Umbilical cord (tissue), 1 donor: ENCODE measurements at regions not wholly inside any gene's neighbourhood (a gene's known extent, or its start where the extent isn't known, plus 50 kb on each side); places are given as distances from the start of the nearest gene placed in this dataset.

ENCODE experiments used
- DNase-seq: peaks from one replicate; pipeline ENCODE4 v3.0.0-alpha.2; 2015; ENCODE audit warnings: low spot score

DNA sequence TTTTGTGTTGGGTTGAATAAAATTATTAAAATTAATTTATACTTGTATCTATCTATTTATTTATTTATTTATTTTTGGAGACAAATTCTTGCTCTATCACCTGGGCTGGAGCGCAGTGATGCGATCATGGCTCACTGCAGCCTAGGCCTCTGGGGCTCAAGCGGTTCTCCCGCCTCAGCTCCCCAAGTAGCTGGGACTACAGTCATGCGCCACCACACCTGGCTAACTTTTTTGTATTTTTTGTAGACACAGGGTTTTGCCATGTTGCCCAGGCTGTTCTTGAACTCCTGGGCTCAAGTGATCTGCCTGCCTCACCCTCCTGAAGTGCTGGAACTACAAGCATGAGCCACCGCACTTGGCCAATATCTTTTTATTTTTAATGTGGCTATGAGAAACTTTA, 134.7 kb upstream of the SPDL1 start:
- no peak for DNase-seq

DNA sequence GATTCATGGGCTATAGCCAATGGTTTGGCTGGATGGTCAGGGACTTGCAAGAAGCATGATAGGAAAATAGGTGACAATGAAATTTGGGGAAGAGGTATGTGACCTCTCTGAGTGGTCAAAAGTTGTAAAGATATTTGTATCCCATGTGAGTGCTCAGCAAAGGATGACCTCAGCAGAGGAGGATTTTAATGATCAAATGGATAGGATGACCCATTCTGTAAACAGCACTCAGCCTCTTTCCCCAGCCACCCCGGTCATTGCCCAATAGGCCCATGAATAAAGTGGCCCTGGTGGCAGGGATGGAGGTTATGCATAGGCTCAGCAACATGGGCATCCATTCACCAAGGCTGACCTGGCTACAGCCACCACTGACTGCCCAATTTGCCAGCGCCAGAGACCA, 138.4 kb upstream of the SPDL1 start:
- DNase-seq, result no peak

DNA sequence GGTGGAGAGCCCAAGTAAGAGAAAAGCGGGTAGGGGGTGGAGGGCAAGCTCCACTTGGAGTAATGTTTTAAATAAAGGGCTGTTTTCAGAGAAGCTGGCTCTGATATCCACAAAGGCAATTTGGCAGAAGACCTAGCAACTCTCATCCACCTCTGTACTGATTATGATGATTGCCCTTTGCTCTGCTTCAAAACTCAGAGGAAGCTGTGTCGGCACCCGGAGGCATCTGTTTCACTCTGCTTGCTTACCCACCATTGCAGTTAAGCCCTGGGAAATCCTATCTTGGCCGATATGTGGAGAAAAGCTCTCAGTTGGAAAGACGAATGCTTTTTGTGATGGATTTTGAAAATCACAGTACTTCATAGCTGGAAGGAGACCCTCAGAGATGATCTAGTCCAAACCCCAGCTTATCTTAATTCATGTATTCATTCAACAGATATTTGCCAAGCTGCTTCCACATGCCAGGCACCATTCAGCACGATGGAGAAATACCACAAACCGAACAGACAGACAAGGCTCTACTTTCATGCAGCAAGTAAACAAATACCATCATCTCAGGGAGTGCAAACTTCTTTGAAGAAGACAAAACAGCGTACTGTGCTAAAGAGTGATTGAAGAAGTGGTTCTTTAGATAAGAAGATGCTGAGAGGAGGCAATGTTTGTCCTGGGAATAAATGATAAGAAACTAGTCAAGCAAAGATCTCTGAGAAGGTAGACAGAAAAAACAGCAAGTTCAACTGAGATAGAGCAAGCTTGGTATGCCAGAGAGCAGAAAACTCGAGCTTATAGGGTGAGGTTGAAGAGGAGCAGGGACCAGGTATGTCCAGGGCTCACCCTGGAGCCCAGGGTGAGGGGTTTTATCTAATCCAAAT, 140.4 kb upstream of the SPDL1 start:
- DNase-seq, result peak; percentile 98

DNA sequence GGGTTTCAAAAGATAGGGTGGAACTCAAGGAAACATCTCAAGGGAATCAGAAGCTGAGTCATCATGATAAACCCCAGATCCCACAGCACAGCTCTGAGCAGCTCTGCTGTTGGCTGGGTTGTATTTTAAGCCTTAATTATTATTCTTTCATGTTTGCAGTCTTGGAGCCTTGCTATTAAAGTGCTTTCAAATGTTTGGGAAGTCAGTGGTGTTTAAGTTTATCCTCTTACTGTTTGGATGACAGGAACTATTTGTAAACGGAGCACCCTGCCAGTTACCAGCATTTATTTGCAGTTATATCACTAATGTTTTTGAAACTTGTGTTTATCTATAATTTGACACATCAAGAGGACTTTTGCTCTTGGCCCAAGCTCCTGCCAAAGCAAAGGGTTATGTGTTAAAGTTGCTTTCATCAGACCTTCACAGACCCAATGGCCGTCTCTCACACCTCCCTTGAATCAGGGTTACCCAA, 141.1 kb upstream of the SPDL1 start:
- peak; percentile 97 for DNase-seq

DNA sequence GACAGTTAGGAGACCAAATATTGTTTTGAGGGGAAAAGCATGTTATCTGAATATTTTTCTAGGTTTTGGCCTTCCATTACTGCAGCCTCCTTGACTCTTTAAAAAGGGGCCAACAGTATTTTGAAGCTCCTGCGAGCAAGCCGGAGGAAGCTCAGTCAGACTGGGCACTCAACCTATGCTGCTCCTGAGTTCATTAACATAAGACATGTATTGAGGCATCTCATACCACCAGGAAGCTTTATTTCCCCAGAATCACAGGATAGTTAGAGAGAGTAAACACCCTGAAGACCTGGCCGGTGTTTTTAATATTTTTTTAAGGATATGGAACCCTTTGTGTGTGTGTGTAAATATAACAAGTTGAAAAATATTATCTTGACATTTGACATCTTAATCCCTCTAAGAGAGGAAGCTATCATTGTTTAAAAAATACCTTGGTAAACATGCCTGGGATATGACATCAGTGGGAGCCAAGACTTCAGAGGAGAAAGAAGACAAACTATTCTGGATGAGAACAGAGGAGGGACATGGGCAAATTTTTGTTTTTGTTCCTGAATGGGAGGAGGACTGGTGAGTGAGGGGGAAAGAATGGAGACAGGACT, 139.3 kb upstream of the SLIT3 start:
- no peak for DNase-seq

DNA sequence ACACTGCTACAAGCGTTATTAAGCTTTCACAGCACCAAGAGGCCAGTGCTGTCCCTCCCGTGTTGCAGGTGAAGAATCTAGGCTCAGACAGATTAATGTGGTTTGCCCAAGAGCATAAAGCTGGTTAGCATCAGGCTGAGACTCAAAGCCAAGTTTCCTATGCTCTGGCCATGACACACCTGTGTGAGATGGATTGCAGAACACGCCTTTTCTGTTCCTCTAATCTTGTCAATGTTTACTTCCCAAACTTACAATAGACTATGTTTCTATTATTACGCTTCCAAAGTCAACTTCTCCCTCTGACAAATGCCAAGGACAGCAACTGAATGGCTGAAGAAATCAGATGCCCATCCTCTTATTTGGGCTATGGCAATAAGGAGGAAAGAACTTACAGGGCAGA, 138.4 kb upstream of the SLIT3 start:
- no peak for DNase-seq

DNA sequence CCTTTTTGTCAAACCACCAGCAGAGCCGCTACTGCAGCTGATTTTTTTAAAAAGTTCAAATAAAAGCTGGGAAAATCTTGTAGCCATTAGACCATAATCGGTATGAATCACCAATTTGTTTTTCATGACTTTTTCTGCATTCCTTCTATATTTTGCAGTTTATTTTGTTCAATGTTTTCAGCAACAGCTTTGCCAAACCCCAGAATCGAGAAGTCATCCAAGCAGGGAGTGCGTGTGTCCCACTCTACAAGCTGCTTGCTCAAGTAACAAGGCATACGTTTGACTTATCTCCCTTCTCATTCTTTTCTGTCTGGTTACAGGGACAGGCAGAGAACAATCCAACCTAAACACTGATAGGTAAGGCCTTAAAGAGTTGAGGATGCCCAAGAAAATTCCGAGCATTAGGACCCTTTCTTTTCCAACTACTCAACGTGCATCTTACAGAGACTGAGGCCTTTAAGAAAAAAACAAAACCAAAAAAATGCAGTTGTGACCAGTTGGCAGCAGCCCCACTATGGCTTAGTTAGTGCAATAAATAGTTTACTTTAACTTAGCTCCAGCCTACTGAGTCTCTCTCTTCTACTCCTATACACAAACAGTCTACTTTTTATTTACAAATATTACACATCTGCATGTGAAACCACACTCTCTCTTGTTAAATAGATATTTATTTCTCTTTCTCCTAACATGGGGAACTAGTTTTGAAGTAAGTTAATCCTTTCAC, 134.7 kb upstream of the SLIT3 start:
- peak; percentile 80 for DNase-seq

DNA sequence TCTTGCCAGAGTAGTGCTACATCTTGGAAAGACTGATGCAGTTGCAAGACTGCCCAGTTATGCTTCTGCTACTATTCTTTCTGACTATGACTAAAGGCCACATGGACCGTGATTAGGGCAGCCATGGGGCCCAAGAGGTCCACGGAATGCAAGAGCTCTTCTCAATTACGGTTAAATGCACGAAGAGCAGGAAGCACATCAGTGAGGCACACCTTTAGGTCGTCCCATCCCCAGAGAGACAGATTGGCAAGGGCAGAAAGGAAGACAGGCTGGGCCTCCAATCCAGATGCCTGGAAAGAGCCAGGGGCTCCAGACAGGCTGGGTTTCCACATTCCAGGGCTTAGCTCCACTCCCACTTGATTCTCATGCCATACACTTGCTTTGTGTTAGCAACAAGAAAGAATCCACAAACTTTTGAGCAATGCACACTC, 132.3 kb upstream of the SLIT3 start:
- DNase-seq, result peak; percentile 72

DNA sequence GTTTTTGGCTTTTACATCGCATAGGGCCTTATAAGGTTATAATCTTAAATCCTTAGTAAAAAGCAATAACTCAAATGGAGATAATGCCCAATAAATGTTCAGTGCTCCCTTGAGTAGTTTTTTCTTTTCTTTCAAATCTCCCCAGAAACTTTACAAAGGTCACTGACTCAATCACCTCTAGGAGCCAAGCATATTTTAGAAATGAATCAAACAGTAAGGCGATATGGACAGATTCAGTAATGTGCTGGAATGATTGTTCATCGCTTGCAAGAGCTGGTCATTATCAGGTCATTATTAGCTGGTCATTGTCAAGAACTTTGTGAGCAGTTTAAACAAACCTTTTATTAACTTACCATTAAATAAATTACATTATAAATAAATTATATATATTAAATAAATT, 130.4 kb upstream of the SLIT3 start:
- peak; percentile 60 for DNase-seq

DNA sequence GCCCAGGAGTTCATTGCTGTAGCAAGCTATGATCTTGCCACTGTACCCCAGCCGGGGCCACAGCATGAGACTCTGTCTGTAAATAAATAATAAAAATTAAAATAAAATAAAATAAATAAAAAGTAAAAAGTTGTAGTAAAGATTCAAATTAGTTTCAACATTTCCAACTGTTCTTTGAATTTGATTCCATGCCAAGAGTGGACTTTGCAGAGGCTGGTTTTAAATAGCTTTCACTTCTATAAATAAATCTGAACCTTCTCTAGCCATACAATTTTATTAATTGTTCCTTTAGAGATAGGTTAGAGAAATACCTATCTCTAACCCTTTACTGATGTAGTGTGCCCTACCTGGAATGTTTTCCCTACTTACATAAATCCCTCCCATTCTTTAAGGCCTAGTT, 129.7 kb upstream of the SLIT3 start:
- DNase-seq, result no peak

DNA sequence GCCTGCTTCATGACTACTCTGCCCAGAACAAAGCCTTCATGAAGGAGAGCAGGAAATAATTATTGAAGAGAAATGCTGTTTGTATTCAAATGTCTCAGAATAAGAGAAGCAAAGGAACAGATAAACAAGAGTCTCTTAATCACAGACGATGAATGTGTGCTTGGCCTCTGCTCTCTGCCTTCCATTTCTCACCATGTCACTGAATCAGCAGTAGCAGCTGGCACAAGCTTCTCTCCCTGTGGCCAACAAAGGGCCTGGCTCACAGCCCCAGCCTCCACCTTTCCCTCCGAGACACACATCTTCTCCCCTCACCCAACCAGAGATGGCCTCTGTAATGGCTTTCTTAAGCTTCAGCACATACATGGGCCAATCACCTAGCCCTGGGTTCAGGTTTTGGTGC, 128.1 kb upstream of the SLIT3 start:
- DNase-seq, result no peak

DNA sequence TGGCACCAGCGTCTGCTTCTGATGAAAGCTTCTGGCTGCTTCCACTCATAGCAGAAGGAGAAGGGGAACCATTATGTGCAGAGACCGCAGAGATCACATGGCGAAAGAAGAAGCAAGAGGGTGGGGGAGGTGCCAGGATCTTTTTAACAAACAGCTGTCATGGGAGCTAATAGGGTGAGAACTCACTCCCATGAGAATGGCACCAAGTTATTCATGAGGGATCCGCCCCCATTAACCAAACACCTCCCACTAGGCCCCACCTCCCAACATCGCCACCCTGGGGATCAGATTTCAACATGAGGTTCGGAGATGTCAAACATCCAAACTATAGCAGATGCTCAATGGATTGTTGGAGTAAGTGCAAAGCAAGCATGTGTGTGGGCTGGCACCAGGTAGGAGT, 125.8 kb upstream of the SLIT3 start:
- no peak for DNase-seq

DNA sequence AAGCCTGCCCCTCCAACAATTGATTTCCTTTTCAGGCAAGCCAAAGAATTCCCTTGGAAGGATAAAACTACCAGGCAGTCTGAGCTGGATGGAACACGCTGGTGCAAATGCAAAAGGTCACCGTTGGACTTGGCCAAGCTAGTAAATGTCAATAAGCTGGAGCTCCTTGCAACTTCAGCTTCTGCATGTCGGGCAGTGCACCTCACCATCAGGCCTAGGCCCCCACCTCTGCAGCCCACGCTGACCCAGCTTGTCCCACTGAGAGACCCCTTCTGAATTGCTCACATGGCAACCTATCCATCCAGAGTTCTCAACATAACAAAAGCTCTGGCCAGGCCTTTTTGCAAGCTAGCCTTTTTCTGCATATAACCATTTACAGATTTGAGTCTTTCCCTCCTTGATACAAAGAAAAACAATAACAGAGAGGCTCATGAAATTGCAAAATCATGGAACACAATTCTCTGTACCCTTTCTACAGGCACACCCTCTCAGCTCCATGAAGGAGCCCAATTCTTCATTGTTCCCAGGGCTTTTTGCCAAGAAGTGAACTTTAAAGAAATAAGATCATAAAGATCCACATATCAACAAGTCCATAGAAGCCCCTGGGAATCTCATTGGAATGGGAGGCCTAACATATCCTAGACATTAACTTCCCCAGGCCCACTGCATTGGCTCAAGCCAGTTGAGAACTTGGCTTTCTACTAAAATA, 123.9 kb upstream of the SLIT3 start:
- no peak for DNase-seq

DNA sequence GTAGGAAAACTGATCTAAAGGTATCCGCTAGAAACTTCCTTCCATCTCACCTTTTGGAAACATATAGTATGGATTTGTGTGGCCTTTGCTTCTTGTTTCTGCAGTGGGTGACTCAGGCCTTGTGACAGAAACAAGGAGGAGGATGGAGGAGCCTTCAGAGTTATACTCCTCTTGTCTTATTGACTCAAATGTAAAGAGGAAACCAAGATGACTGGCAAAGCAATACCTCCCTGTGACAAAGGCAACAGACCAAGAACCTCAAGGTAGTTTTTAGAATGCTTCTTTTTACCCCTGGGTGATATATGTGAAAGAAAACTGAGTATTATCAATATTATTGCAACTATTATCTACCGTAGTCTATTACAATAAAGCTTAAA, 123.3 kb upstream of the SLIT3 start:
- no peak for DNase-seq

DNA sequence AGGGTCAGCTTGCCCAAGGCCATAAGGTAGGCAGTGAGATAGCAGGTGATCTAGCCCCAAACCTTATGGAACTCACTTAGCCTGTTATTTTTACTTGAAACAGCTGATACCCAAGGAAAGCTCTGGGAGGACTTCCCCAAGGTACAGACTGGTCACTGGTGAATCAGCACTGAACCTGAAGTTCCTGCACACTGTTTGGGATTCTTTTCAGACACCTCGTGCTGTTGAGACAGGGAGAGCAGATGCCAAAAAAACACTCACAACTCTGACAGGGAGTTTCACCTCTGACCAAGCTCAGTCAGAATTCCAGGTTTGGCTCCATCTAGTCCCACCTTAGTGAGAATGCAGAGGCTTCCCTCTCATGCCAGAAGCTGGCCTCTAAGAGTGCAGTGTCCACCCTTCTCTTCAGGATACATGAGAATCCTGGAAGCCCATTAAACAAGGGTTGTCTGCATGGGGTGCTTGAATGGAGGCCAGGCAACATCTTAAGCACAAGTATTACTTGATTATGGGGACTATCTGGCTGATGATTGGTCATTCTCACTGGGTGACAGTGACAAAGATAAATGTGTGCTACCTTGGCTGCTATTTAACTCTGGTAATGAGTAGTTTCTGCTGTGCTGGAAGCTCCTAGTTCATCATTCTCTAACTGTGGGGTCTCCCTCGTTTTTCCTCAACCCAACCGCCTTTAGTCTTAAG, 122.8 kb upstream of the SLIT3 start:
- DNase-seq, result no peak

DNA sequence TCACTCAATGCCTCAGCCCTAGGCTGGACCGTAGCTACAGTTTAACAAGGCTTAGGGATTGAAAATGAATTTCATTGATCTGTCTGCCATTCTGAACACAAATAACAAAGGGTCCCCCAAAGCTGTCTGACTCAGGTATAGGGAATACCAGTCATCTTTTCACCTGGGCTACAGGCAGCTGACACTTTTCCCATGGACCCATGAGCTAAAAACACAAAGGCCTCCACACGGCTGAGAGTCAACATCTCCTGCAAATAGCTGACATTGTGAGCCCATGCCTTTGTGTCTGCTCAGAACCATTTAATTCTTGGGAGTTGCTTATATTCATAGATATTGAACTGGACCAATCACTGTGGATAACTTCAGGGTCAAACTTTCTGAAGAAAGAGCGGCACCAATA, 121.1 kb upstream of the SLIT3 start:
- DNase-seq, result no peak

DNA sequence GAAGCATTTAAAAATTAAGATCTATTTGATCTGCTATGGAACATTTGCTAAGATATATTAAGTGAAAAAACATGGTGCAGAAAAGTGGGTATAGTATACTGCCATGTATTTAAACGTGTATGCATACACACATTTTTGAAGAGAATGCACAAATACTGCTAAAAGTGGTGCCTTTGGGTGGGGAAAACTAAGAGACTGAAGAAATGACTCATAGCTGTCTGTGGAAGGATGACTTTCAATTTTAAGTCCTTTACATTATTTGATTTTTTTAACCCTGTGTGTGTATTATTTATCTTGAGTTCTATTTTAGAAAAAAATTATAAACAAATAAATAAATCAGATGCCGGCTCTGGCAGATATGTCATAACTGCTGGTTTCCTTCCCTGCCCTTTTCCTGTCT, 120.7 kb upstream of the SLIT3 start:
- DNase-seq, result no peak

DNA sequence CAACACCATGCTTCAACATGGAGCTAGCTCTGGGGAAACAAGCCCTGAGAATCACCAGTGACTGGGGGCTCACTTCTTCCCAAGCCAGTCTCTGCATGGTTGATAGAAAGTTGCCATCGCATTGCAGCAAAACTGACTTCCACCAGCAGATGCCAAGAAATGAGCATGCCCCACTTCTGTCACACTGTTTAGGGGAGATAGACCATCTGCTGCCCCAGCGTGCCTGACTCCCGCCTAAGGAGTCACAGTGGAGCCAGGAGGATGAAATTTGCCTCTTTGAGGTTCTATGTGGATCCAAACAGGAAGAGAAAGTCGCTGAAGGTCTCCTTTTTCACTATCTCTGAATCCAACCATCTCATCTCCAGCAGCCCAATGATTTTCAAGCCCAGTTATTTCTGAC, 116.7 kb upstream of the SLIT3 start:
- DNase-seq, result no peak

DNA sequence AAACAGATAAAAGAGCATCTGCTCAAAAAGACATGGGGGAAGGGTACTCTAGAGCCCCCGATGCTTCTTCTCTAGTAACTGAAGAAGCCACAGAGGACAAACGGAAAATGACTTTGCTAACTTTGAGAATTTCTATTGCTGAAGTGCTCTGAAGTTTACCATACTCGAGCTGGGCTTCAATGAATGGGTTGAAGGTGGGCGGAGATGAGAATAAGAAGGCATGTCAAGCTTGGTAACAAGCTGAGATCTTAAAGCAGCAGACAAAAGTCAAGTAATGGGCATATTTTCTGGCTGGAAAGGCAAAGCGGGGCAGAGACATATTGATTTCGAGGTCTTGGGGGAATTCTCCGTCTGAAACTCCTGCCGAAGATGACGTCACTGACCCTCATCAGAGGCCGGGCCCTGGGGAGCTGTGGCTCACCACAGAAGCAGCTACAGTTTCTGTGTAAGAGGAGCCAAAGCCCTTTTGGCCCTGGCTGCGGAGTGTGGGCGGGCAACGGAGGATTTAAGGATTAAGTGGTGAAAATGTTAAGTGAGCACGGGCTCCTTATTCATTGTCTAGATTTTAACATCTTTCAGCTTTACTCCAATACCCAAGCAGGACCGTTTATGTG, 115.8 kb upstream of the SLIT3 start:
- DNase-seq, result peak; percentile 73

DNA sequence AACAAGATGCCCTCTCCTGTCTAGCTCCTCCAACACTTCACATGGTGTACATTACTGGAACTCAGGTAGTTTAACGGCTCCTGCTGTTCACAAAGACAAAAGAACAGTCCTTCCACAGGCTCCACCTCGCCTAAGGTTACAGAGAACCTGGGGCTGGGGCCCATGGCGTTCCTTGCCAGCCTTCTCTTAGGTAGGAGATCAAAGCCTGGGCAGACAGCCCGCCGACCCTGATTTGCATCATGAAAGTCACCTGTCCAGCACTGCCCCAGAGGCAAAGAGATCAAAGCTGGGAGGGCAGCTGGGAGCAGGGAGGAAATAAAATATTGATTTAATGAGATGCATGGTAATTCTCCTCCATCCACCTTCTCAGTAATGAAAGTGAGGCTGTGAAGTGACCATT, 115.0 kb upstream of the SLIT3 start:
- no peak for DNase-seq

DNA sequence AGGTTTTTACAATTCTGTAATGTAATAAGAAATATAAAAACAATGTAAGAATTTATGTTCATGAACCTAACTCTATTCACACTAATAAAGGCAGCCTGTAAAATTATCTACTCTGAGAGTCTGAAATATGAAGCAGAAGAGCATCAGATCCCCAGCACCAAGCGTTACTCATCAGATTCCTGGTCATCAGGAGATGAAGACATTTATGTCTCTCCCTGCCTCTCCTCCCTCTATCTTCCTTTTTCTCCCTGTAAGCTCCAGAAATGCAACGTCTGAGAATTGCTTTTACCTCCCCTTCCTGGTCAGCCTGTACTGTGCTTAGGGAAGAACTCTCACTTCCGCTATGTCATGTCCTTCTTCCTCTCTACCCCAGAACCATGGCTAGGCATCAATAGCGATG, 114.4 kb upstream of the SLIT3 start:
- DNase-seq, result peak; percentile 64
